GM13977 (cell line): ENCODE measurements at regions not wholly inside any gene's neighbourhood (a gene's known extent, or its start where the extent isn't known, plus 50 kb on each side); places are given as distances from the start of the nearest gene placed in this dataset.

Experiments
- DNase-seq: peaks from one replicate; pipeline ENCODE4 v3.0.0; 2012; ENCODE audit warnings: low spot score
- in situ Hi-C: fragments of 300-500 bp; cut with MboI; formaldehyde crosslinking; loops from one replicate; pipeline ENCODE4 v1.12.0; 2022; ENCODE audit warnings: low sequenced_read_pairs, low pct_unique_long_range_greater_than_20kb, mixed read lengths, inconsistent platforms; ENCODE audit not compliant: unreplicated experiment
- TF ChIP-seq, protein P1 (sequence below): IDR thresholded peaks from 2 replicates; pipeline ENCODE4 v1.5.1; 2012; ENCODE audit warnings: mild to moderate bottlenecking, control low read depth; ENCODE audit not compliant: insufficient read depth; ENCODE audit errors: extremely low read depth, missing control alignments

- TF ChIP-seq, protein P1, sequence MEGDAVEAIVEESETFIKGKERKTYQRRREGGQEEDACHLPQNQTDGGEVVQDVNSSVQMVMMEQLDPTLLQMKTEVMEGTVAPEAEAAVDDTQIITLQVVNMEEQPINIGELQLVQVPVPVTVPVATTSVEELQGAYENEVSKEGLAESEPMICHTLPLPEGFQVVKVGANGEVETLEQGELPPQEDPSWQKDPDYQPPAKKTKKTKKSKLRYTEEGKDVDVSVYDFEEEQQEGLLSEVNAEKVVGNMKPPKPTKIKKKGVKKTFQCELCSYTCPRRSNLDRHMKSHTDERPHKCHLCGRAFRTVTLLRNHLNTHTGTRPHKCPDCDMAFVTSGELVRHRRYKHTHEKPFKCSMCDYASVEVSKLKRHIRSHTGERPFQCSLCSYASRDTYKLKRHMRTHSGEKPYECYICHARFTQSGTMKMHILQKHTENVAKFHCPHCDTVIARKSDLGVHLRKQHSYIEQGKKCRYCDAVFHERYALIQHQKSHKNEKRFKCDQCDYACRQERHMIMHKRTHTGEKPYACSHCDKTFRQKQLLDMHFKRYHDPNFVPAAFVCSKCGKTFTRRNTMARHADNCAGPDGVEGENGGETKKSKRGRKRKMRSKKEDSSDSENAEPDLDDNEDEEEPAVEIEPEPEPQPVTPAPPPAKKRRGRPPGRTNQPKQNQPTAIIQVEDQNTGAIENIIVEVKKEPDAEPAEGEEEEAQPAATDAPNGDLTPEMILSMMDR = no peak
- in situ Hi-C loops = no loop called here
- no peak for DNase-seq
Observed at GRCh38 chr6:48866682-48867081, 596.4 kb downstream of the MMUT start.

GRCh38 chr6:48860175-48860574, 602.9 kb downstream of the MMUT start:
- in situ Hi-C loops = no loop called here
- TF ChIP-seq, protein P1 = no peak

GRCh38 chr6:48859562-48860123, 603.4 kb downstream of the MMUT start:
- no peak for DNase-seq
- in situ Hi-C loops = no loop called here
- TF ChIP-seq, protein P1 = no peak

More at GRCh38 chr6:48860175-48860574, 602.9 kb downstream of the MMUT start:
- no peak for DNase-seq

DNA sequence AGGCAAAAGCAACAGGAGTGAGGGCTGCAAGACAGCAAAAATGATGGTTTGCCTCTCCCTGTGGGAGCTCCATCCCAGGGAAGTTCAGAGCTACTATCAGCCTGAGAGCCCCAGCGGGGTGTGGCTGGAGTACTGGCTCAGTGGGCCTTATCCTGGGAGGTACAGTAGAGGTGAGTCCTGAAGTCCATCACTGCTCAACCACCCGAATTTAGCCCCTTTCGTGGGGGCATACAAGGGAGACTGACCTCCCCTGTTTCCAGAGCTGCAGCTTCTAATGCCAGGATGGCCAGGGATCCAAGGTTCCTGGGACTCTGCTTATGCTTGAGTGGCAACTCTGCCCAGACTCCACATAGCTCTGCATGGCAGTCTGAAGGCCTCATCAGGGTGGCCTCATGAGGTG, 617.8 kb downstream of the MMUT start:
- TF ChIP-seq, protein P1 = no peak
- in situ Hi-C loops = no loop called here
- DNase-seq = no peak

GRCh38 chr6:48844696-48845095, 618.4 kb downstream of the MMUT start:
- in situ Hi-C loops = no loop called here
- TF ChIP-seq, protein P1 = no peak
- DNase-seq = no peak

GRCh38 chr6:48840896-48841295, 622.2 kb downstream of the MMUT start:
- in situ Hi-C loops = no loop called here
- TF ChIP-seq, protein P1 = no peak
- DNase-seq = no peak
